MM.1S (cell line): ENCODE measurements at regions not wholly inside any gene's neighbourhood (a gene's known extent, or its start where the extent isn't known, plus 50 kb on each side); places are given as distances from the start of the nearest gene placed in this dataset.

Experiments used
- DNase-seq: peaks from one replicate; pipeline ENCODE4 v3.0.0-alpha.2; 2015
- H2AFZ ChIP-seq: fragments of 300-600 bp; sonication (generic); 2 replicates; pipeline ENCODE4 v1.6.0; 2016; ENCODE audit warnings: antibody characterized with exemption, low read length
- H3F3A ChIP-seq: fragments of 300-600 bp; sonication (generic); 2 replicates; pipeline ENCODE4 v1.6.1; 2016; ENCODE audit warnings: mild to moderate bottlenecking, antibody characterized with exemption, low read length, moderate library complexity, mixed read lengths; ENCODE audit not compliant: insufficient read depth
- H3K27ac ChIP-seq: fragments of 300-600 bp; sonication (generic); 2 replicates; pipeline ENCODE4 v1.5.1; 2016; ENCODE audit warnings: mild to moderate bottlenecking, low read length
- H3K27me3 ChIP-seq: fragments of 300-600 bp; sonication (generic); replicated peaks from 2 replicates; pipeline ENCODE4 v1.6.0; 2016; ENCODE audit warnings: low read length; ENCODE audit not compliant: insufficient read depth
- H3K36me3 ChIP-seq: fragments of 300-600 bp; sonication (generic); replicated peaks from 2 replicates; pipeline ENCODE4 v1.6.1; 2016; ENCODE audit warnings: mild to moderate bottlenecking, low read length, mixed read lengths; ENCODE audit not compliant: insufficient read depth
- H3K4me1 ChIP-seq: fragments of 300-600 bp; sonication (generic); 2 replicates; pipeline ENCODE4 v1.6.1; 2016; ENCODE audit warnings: low read length, mixed read lengths
- H3K4me2 ChIP-seq: fragments of 300-600 bp; sonication (generic); 2 replicates; pipeline ENCODE4 v1.6.0; 2016; ENCODE audit warnings: low read depth, low read length
- H3K4me3 ChIP-seq: fragments of 300-600 bp; sonication (generic); 2 replicates; pipeline ENCODE4 v1.5.1; 2016; ENCODE audit warnings: low read length, mixed read lengths
- H3K79me2 ChIP-seq: fragments of 300-600 bp; sonication (generic); 2 replicates; pipeline ENCODE4 v1.6.1; 2016; ENCODE audit warnings: mixed run types, low read length, mixed read lengths
- H3K9ac ChIP-seq: fragments of 300-600 bp; sonication (generic); 2 replicates; pipeline ENCODE4 v1.6.1; 2016; ENCODE audit warnings: low read length, mixed read lengths
- H3K9me2 ChIP-seq: fragments of 300-600 bp; sonication (generic); replicated peaks from 2 replicates; pipeline ENCODE4 v1.6.1; 2016; ENCODE audit warnings: mild to moderate bottlenecking, low read length, mixed read lengths; ENCODE audit not compliant: insufficient read depth
- H3K9me3 ChIP-seq: fragments of 300-600 bp; sonication (generic); replicated peaks from 2 replicates; pipeline ENCODE4 v1.6.1; 2016; ENCODE audit warnings: mild to moderate bottlenecking, low read length, mixed read lengths; ENCODE audit not compliant: insufficient read depth
- H4K20me1 ChIP-seq: fragments of 300-600 bp; sonication (generic); 2 replicates; pipeline ENCODE4 v1.6.1; 2016; ENCODE audit warnings: mild to moderate bottlenecking, low read length, moderate library complexity, mixed read lengths; ENCODE audit not compliant: insufficient read depth
- EZH2 ChIP-seq: fragments of 300-600 bp; sonication (generic); optimal IDR thresholded peaks from 2 replicates; pipeline ENCODE3; 2017; ENCODE audit warnings: low read depth, mild to moderate bottlenecking, antibody characterized with exemption, low read length, mixed read lengths
- EZH2phosphoT487 ChIP-seq: fragments of 300-600 bp; sonication (generic); IDR thresholded peaks from 2 replicates; pipeline ENCODE4 v1.6.1; 2018; ENCODE audit warnings: antibody characterized with exemption, low read length
- TF ChIP-seq, protein P1 (sequence below): fragments of 300-600 bp; sonication (generic); IDR thresholded peaks from 2 replicates; pipeline ENCODE4 v1.5.1; 2016; ENCODE audit warnings: antibody characterized with exemption, low read length, mixed read lengths

DNA sequence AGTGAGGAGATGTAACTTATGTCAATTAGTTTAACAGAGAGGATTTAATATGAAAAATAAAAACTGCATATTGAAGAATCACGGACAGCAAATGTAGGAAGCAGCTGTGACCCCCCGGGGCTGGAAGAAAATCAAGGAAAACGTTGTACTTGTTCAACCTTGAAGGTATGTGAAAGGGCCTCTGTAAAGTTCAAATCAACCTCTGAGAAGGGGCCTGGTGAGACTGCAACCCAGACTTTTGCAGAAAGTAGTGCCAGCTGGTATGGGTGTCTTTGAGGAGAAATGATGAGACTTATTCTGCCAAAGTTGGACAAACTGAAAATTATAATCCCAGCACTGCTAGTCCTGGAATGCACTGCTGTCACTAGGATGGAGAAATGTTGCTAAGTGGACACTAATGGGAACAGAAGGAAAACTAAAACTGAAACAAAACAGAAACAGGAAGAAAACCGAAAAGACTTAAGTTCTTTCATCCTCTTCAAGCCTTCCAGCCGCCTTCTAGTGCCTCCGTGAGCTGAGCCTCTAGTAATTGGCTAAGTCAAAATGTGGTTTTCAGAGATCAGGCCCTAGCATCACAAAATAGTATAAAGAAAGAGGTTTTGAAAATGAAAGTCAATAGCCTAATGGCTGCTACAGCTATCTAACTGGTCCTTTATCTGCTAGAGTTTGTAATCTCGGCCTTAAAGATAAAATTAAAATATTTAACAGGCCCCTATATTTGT is 253.7 kb upstream of the SORCS1 start:
- Histone ChIP-seq H3K79me2 (no peaks in the 10 kb centered on the region), H3K9me2 (no peaks in the 10 kb centered on the region), H3K9me3 (no peaks in the 10 kb centered on the region), H4K20me1 (no peaks in the 10 kb centered on the region), H2AFZ (peak overlapping the region; percentile 54), H3K27ac (peak overlapping the region; percentile 19; the same call in 1 of the 2 replicates), H3K4me3 (no peak overlapping the region; the same call in 1 of the 2 replicates), H3K4me1 (no peaks in the 10 kb centered on the region), H3F3A (no peaks in the 10 kb centered on the region), H3K4me2 (peak overlapping the region; percentile 59), H3K9ac (no peak overlapping the region), H3K36me3 (no peaks in the 10 kb centered on the region), H3K27me3 (no peaks in the 10 kb centered on the region)
- DNase-seq: peak; percentile 74
- TF ChIP-seq, protein P1, sequence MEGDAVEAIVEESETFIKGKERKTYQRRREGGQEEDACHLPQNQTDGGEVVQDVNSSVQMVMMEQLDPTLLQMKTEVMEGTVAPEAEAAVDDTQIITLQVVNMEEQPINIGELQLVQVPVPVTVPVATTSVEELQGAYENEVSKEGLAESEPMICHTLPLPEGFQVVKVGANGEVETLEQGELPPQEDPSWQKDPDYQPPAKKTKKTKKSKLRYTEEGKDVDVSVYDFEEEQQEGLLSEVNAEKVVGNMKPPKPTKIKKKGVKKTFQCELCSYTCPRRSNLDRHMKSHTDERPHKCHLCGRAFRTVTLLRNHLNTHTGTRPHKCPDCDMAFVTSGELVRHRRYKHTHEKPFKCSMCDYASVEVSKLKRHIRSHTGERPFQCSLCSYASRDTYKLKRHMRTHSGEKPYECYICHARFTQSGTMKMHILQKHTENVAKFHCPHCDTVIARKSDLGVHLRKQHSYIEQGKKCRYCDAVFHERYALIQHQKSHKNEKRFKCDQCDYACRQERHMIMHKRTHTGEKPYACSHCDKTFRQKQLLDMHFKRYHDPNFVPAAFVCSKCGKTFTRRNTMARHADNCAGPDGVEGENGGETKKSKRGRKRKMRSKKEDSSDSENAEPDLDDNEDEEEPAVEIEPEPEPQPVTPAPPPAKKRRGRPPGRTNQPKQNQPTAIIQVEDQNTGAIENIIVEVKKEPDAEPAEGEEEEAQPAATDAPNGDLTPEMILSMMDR: no peak
- TF ChIP-seq EZH2phosphoT487 (no peak), EZH2 (no peak)

- no peak for TF ChIP-seq EZH2
- TF ChIP-seq EZH2phosphoT487: no peak
- Histone ChIP-seq H2AFZ (no peak overlapping the region), H3K36me3 (no peaks in the 10 kb centered on the region), H3K4me1 (no peaks in the 10 kb centered on the region), H4K20me1 (no peaks in the 10 kb centered on the region), H3K4me3 (no peak overlapping the region), H3K27ac (no peak overlapping the region), H3K9me2 (no peaks in the 10 kb centered on the region), H3K4me2 (no peak overlapping the region), H3K79me2 (no peaks in the 10 kb centered on the region), H3K9ac (no peak overlapping the region), H3F3A (no peaks in the 10 kb centered on the region), H3K9me3 (no peaks in the 10 kb centered on the region), H3K27me3 (no peaks in the 10 kb centered on the region)
- no peak for DNase-seq
These were observed 252.9 kb upstream of the SORCS1 start for GRCh38 chr10:107417446-107417845.

DNA sequence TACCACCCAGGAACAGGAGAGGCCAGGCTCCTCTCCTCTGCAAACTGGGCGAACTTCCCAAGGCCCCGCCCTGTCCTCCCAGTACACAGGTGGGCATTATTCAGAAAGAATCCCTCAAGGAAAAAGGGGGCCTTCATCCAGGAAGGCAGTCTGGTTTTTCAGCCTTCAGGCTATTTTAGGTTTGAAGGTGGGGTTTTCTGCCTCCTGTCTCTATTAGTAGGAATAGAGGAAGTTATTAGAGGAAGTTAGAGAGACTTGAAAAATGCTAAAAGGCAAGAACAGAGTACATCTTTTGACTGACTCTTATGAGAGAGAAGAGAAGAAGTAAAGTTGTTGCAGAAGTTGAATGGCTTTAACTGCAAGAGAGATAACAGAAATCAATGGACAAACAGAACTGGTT is 250.9 kb upstream of the SORCS1 start:
- H3K4me3 ChIP-seq: no peak overlapping the region
- DNase-seq: no peak
- H4K20me1 ChIP-seq: no peaks in the 10 kb centered on the region
- H3K36me3 ChIP-seq: no peaks in the 10 kb centered on the region
- H3K4me1 ChIP-seq: no peaks in the 10 kb centered on the region
- no peak for TF ChIP-seq EZH2phosphoT487
- TF ChIP-seq, protein P1: no peak
- no peak for TF ChIP-seq EZH2
- no peak overlapping the region for H2AFZ ChIP-seq
- no peaks in the 10 kb centered on the region for H3K9me2 ChIP-seq
- no peaks in the 10 kb centered on the region for H3F3A ChIP-seq
- H3K27me3 ChIP-seq: no peaks in the 10 kb centered on the region
- H3K27ac ChIP-seq: no peak overlapping the region
- no peak overlapping the region for H3K4me2 ChIP-seq
- H3K9ac ChIP-seq: no peak overlapping the region
- no peaks in the 10 kb centered on the region for H3K79me2 ChIP-seq
- H3K9me3 ChIP-seq: no peaks in the 10 kb centered on the region

DNA sequence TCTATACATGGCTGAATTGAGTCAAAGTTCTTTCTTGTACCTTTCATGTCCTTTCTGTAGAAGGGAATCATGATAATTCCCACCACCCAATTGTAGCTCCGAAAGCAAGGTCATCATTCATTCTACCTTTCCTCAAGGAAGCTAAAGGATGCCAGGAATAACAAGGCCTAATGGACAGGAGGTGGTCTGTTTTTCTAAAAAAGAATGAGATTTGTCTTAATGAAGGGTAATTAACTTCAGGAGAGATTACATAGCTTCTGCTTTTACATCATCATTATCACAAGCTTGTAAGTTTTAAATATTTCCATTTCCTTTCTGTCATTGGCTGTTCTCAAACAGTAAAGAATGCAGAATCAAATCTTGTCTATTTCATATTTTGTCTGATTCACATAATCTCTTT is 249.5 kb upstream of the SORCS1 start:
- Histone ChIP-seq H3K27me3 (no peaks in the 10 kb centered on the region), H4K20me1 (no peaks in the 10 kb centered on the region), H3K4me3 (no peak overlapping the region), H3K9me2 (no peaks in the 10 kb centered on the region), H3K9me3 (no peaks in the 10 kb centered on the region), H3K27ac (no peak overlapping the region), H3K9ac (no peak overlapping the region), H3K4me2 (no peak overlapping the region), H3K36me3 (no peaks in the 10 kb centered on the region), H2AFZ (no peak overlapping the region), H3F3A (no peaks in the 10 kb centered on the region), H3K79me2 (no peaks in the 10 kb centered on the region), H3K4me1 (no peaks in the 10 kb centered on the region)
- no peak for DNase-seq
- TF ChIP-seq, protein P1: no peak
- TF ChIP-seq EZH2phosphoT487: no peak
